HG02943 (cell line): ENCODE measurements at regions not wholly inside any gene's neighbourhood (a gene's known extent, or its start where the extent isn't known, plus 50 kb on each side); places are given as distances from the start of the nearest gene placed in this dataset.

Source experiments
- ATAC-seq: cut with Tn5 transposase; IDR thresholded peaks from one replicate; pipeline ENCODE4 v1.9.1; 2021; ENCODE audit warnings: mild to moderate bottlenecking, low read depth, moderate library complexity; ENCODE audit not compliant: unreplicated experiment

DNA sequence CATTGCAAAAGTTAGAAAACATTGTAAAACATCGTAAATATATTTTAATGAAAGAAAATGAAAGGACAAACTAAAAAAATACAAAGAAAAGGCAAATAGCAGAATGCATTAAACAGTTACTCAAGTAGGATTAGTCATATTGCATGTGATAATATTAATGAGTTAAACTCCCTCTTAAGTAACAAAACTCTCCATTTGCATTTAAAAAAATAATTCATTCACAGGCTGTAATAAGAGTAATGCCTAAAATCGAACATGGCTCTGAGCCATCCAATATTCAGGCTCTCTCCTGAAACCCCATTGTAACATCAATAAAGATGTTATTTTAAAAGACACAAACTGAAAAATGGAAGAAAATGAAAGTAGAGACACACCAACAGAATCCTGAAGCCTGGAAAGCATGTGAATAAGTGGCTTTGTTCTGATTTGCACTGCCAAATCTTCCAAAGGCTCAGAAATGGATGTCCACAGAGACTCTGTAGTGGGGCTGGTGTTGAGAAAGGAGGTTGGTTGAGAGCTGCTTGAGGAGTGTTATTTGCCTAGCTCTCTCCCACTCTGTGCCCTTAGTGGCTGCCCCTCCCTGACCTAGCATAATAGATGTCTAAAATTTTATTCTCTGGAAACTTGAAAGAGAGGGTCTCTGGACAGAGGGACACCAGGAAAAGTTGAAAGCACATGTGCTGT, 268.3 kb upstream of the MEOX2 start:
- ATAC-seq, result no peak

DNA sequence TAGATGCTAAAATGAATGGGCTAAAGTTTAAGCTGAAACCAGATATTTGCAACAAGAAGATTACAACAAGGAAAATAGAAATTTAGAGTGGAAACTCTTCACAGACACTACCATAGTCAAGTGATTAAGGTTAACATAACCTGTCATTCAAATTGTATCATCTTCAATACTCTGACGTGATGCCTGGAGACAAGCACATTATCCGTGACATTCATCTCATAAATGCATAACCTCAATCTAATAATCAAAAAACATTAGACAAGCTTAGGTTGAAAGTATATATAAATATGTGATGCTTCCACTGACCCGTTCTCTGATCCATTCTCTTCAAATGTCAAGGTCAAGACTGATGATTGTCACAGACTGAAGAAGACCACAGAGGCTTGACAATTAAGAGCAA, 263.8 kb upstream of the MEOX2 start:
- ATAC-seq, result no peak

DNA sequence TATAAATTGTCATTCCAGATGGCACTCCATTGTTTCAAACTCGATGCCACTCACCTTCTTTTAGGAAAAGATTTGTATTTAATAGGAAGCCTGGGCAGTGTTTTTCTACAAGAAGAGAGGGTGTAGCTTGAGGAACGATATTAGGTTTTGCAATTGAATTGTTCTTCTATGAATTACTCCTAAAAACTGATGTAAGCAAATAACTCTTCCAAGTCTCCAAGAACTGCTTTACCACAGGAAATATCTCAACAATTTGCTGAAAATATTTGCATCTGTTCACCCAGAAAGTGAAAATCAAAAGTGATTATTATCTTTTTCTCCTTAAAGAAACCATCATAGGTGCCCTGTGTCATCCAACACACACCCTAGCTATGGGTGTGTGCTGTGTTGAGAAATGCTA, 261.3 kb upstream of the MEOX2 start:
- ATAC-seq, result no peak

DNA sequence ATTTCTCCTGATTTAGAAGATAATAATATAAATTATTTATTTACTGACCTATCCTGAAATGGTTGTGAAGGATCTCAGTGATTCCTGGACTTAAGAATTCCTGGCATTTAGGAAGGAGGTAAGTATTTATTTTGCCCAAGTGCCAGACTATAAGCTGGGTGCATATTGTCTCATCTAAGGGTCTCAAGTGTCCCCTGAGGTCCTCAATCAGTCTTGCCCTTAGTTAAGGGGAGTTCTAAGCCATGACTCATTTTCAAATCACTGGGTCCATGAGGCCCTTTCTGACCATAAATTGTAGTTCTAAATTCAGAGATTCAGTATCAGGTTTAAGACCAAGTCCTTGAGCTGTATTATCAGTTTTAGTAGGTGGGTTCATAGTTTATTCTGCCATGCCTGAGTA, 251.6 kb upstream of the MEOX2 start:
- no peak for ATAC-seq

DNA sequence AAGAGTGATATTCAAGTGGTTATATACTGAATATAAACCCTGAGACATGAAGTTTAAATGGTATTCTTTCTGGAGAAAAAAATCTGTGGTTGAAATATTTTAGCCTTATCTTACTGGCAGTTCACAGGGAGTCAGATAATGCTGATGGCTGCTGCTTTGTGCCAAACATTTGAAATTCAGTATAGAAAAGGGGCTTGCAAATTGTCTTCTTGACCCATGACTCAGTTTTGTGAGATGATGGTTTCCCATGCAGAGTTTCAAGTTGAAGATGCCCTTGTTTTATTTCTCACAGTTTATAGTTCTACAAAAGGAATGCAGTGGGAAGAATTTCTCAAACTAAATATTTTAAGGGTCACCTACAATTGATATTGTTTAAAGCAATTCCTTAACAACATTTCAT, 251.1 kb upstream of the MEOX2 start:
- ATAC-seq, result no peak

DNA sequence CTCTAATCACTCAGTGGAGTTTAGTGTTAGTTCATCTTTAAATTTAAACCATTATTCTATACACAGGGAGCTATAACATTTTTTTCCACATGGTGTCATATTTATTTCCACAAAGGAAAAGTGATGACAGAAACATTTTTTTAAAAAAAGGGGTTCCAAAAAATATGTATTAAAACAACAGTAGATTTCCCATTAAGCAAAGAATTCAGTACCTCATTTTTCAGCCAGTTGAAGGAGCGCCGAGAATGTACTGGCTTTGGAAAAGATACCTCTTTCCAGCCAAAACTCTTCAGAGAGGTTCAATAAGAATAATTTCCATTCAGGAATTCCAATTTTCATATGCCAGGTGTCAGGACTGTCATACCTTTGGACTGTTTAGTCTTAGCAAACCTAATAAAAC, 250.5 kb upstream of the MEOX2 start:
- ATAC-seq, result no peak

DNA sequence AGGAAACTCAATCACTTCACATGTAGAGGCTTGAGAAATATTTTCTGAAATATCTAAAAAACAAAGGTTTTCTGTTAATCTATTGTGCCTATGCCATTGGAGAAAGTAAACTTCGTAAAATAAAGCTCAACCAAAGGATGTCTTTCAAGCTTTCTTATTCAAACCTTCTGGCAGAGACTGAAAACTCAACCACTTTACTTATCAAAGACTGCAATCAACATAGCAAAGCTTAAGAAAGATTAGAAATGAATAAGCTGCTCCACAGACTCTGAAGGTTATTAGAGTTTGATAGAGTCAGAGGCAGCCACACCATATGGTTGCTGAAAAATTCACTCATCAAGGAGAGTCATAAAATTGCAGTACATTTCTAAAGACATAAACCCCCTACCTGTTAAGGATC, 245.8 kb upstream of the MEOX2 start:
- ATAC-seq, result no peak

DNA sequence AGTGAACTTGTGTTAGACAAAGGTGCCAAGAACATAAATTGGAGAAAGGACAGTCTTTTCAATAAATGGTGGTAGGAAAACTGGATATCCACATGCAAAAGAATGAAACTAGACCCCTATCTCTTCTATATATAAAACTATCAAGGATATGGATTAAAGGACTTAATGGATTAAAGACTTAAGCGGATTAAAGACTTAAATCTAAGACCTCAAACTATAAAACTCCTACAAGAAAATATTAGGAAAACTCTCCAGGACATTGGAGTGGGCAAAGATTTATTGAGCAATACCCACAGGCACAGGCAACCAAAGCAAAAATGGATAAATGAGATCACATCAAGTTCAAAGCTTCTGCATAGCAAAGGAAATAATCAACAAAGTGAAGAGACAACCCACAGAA, 242.9 kb upstream of the MEOX2 start:
- ATAC-seq, result no peak

DNA sequence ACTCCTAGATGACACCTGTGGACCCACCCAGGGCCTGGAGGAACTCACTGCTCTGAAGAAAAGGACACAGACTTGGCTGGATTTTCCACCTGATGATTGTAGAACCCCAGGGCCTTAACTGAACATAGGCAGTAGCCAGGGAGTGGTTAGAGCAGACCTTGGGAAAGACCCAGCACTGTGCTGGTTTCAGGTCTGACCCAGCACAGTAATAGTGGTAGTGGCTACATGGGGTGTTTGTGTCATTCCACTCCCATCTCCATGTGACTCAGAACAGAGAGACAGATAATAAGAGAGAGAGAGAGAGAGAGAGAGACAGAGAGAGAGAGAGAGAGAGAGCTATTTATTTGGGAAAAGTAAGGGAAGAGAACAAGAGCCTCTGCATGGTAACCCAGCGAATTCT, 239.1 kb upstream of the MEOX2 start:
- no peak for ATAC-seq

DNA sequence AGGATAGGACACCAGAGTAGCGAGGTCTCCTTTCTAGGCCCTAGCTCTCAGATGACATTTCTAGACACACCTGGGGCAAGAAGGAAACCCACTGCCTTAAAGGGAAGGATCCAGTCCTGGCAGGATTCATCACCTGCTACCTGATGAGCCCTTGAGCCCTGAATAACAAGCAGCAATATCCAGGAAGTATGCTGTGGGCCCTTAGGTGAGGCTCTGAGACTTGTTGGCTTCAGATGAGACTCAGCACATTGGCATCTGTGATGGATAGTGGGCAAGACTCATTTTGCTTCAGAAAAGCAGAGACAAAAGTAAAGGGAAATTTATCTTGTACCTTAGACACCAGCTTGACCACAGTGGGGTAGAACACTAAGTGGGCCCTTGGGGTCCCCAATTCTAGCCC, 238.4 kb upstream of the MEOX2 start:
- ATAC-seq, result no peak

DNA sequence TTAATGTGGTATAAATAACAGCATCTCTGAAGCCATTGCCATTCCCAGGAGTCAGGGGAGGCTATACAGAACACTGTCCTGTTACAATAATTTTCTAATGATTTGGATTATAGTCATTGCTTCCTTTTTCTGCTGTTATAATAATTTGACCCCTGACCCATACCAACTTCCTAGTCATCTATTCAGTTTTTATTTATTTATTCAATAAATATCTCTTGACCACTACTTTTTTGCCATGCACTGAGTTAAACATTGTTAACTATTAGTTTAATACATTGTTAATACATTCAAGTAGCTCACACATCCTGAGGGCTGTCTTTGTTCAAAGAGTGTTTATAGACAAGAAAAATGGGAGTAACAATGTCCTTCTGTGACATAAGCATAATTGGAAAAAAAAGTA, 235.5 kb upstream of the MEOX2 start:
- no peak for ATAC-seq

DNA sequence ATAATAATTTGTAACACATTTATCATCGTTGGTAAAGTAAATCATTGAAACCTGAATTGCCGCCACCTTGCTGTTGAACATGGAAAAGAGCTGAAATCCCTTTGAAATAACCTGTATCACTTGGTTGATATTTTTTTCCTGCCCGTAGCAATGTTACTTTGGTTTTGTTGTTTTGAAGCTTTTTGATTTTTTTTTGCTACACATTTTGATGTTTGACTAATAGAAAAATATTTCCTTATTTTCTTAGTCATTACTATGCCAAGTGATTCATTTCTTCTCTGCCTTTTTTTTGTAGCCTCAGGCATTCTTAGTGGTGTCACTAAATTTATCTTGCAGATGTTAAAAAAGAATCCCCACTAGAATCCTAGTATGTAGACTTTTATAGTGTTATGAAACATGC, 235.1 kb upstream of the MEOX2 start:
- ATAC-seq, result no peak

DNA sequence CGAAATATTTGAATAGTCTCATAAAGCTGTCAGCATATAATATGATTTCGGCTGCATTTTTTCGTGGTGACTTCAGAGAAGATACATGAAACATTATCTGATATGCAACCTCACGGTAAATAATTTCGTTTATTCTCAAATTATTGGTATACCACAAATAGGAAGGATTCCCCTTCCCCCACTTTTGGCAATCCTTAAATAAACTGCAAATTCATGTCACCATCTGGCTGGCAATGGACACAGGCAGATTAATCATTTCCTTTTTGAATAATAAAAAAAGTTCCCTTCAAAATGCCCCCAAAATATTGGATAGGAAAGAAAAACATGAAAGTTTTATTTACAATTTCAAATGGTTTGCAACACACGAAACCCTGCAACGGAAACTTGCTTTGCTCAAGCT, 234.5 kb upstream of the MEOX2 start:
- no peak for ATAC-seq

DNA sequence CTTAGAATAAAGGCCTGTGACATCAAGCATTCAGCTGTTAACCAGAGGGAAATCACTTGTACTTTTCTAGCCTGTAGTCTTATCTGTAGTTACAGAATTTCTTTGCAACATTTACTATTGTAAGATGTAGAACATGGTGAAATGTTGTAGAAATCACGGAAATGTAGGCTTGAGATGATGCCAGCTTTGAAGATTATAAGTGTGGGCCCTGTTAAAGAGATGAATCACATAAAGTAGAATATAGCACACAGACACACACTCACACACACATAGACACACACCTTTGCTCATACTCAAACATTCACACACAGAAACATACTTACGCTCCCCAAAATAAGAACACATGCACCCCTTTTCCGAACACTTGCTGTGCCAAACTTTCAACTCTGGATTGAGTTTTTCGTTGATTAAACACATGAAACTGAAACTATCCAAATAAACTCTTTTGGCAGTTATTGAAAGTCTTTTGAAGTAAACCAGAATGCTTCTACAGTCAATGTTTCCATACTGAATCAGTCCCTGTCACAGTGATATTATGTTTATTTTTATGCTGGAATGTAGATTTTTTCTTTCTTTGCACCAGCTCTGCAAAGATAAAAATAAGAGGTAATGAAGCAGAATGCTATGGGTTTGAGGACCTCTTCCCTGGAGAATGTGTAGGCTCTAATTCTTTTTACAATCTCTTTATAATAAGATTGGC, 230.3 kb upstream of the MEOX2 start:
- no peak for ATAC-seq

DNA sequence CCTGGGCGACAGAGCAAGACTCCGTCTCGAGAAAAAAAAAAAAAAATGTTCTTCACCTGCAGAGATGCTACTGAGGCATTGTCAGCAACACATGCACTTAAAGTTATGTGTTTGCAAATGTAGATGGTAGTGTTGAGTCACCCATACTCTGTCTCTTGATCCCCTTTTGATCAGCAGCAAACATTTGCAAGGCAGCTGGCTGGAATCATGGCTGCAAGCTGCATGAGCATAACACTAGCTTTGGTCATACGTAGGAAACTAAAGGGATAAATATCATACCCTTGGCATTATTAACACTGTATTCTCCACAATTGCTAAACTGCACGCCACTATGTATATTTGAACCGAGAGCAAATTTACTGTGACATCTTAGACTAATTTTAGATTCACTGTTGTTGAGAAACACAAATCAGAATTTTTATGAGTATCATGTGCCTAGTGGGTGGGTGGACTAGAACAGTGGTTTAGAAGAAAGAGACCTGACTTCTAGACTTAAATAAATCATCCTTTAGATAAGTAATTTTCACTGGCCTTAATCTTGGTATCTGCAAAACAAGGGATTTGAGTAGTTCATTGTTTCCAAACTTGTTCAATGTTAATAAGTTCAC, 229.3 kb upstream of the MEOX2 start:
- no peak for ATAC-seq

DNA sequence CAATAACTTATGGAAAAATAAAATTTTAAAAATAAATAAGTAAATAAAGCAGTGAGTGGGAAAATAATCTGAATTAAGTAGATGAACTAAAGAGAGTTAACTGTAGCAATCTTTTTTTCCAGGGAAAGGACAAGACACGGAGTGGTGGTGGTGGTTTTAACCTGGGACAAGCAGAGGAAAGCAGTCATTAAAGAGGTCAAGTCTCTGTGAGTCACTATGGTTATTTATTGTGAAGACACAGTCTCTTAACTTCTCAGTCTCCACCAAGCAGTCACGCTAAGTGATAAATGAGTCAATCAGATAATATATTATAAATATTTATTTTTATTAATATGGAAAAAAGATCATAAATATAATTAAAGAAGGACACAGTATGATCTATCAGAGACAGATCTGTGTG, 228.1 kb upstream of the MEOX2 start:
- no peak for ATAC-seq

DNA sequence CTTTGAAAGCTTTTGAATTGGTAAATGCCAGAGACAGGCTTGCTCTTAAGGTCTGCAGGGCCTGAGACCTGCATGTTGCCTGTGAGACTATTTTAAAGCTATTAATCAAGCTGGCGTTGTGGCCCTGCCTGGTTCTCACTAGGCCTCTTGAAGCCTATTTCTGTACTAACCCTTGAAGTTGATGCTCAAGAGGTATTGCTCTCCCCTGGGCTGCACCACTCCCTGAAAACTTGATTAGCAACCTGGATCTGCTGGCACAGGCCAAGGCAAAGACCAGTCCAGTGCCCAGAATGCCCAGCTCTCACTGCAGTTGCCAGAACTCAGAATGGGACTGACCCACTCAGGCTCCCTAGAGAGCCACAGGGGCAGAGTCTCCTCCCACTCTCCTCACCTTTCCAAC, 220.0 kb upstream of the MEOX2 start:
- no peak for ATAC-seq

DNA sequence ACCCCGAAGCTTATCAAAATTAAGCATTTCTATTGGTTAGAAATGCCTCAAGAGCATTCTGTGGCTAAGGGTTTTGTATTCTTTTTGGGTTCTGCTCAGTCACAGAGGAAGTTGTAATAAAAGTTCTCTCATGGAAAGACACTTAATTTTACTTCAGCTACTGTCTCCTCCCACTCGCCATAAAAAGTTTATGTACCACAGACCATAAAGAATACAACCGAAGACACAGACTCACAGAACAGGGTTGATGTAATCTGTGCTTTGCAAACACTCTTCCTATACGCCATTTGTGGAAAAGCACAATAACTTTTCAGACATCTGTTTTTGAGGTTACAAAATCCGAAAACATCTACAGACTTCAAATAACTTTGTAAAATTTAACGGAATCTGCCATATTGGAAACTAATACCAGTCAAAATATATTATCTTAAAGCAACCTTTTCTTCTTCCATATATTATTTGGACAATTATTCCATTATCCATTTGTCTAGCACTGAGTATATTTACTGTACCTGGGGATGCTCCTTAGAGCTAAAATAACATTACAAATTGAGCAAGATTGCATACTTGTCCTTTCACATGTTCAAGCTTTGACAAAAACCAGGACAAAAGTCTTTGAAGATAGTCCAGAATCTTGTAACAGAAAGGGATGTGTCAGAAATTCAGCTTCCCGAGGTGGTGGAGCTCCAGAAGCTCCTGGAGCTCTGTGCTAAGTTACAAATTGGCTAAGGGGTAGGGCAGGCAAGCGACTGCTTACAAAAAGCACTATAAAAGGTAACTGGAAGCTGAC, 219.0 kb upstream of the MEOX2 start:
- no peak for ATAC-seq

DNA sequence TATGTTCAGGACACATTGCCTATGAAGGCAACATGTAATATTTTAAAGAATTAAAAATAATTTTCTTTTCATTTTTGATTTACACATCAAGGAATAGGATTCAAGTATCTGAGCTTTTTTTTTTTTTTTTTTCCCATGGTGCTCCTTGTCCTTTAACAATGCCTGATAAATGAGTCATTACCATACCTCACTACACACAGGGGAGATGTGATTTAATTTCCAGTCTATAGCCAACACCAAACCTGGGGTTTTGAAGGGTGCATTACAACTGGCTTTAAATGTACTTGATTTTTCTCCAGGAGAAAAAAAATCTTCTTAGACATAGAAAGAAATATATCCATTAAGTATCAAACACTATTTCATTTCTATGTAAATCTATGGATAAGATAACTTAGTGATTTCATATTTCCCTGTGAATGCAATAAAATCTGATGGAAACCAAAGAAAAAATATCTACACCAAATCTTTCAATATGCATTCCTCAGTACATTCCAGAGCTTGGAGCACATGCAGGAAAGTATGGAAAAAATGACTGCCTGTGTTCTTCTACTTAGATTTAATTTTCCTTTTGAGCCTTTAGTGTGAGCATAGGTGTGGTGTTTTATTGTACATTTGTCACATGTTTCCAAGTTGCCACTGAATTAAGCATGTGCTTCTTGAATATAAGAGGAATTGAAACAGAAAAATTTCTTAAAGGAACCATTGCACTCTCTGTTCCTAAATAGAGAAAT, 204.8 kb upstream of the MEOX2 start:
- no peak for ATAC-seq

DNA sequence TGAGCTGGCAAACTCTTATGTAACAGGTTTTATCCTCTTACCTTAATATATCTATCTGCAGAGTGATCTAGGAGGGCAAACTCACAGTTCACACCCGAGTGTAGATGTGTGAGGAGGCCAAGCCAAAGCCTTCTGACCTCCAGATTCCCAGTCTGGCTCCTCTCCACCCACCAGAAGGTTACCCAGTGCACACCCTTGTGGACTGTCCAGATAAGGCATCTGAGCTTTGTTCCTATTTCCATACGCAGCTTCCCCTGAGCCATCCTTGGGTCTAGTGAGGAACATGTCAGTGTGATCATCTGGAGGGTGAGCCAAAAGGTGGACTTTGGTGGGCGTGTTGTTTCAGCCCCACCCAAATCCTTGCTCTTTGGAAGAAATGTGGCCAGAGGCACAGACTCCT, 203.0 kb upstream of the MEOX2 start:
- no peak for ATAC-seq

DNA sequence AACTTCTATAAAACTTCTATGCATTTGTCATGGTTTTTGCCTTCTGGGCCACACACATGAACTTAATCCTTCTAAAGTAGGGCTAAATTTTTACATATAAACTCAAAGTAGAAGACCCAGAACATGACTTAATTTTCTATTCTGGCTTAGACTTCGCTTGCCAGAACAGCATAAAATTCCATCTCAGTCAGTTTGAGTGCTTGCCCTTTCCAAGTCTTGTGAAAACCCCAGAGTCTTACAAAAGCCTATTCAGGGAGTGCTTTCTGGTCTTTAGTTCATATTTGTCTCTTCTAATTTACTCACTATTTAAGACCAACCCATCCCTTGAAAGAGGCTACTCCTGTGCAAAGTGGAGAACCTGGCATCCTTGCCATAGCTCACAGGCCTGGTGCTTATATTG, 201.6 kb upstream of the MEOX2 start:
- no peak for ATAC-seq
